Left lung (tissue), 4 donors: ENCODE measurements at regions not wholly inside any gene's neighbourhood (a gene's known extent, or its start where the extent isn't known, plus 50 kb on each side); places are given as distances from the start of the nearest gene placed in this dataset.
"Not testable (repeated sequence)": the region's sequence is repeated elsewhere in the genome, so short reads cannot be mapped to it uniquely, and the experiment has no call there.

Experiments
- ATAC-seq: fragments of 200-7000 bp; cut with Tn5 transposase; one replicate; pipeline ENCODE4 v1.9.1; 2020; ENCODE audit warnings: moderate library complexity
- DNase-seq, 4 donors: peaks; one replicate each; pipeline ENCODE4 v3.0.0-alpha.2; 2013 to 2020
- H3K27ac ChIP-seq, 2 donors: fragments of 200-600 bp; sonication (generic) in 1 of 2; one replicate each; pipeline versions ENCODE4 v1.5.0 to v1.8.0; 2020 to 2021
- H3K27me3 ChIP-seq, 2 donors: fragments of 200-600 bp; sonication (generic) in 1 of 2; one replicate each; pipeline versions ENCODE4 v1.5.0 to v1.8.0; 2020 to 2021
- H3K36me3 ChIP-seq, 2 donors: fragments of 200-600 bp; sonication (generic) in 1 of 2; one replicate each; pipeline versions ENCODE4 v1.5.0 to v1.8.0; 2020 to 2021
- H3K4me1 ChIP-seq, 2 donors: fragments of 200-600 bp; one replicate each; pipeline ENCODE4 v1.8.0; 2021
- H3K4me3 ChIP-seq, 2 donors: fragments of 200-600 bp; sonication (generic) in 1 of 2; one replicate each; pipeline versions ENCODE4 v1.5.0 to v1.8.0; 2020 to 2021; ENCODE audit warnings: mild to moderate bottlenecking in 1 of 2
- H3K9me3 ChIP-seq, 2 donors: fragments of 200-600 bp; sonication (generic) in 1 of 2; one replicate each; pipeline versions ENCODE4 v1.5.0 to v1.8.0; 2020 to 2021
- intact Hi-C, 2 donors: fragments of 100-400 bp; cut with DNase I; formaldehyde crosslinking; loops; one replicate each; pipeline versions ENCODE4 v1.11.2 to v1.14.2; 2022
- TF ChIP-seq, protein P1 (sequence below), 2 donors: fragments of 200-600 bp; sonication (generic) in 1 of 2; IDR thresholded peaks; one replicate each; pipeline versions ENCODE4 v1.5.0 to v1.8.0; 2021; ENCODE audit warnings: antibody characterized with exemption in 2 of 2
- donor health status: DM: no; HTN: yes; CAD: no.
- donor health status: DM: no; HTN: no; CAD: no.

DNA sequence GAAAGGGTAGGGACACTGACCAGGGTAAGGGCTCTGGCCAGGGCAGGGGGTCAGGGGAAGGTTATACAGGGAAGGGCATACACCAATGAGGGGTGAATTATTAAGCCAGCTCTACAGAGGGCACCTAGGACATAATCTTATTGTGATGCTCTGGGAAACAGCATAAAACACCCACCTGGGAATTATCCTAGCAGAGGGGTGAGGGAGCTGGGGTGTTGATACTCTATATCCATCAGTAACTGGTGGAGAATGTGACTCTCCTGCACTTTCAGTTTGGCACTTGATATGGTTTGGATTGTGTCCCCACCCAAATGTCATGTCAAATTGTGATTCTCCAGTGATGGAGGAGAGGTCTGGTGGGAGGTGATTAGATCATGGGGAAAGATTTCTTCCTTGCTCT lies 291.2 kb downstream of the ASMT start:
- Histone ChIP-seq H3K4me3 (no peak overlapping the region), H3K9me3 (peaks cover 0 to 10% of the 10 kb centered on the region in 2 donors), H3K4me1 (no peaks in the 10 kb centered on the region), H3K27ac (no peak overlapping the region), H3K27me3 (peaks cover 0 to 16% of the 10 kb centered on the region in 2 donors), H3K36me3 (no peaks in the 10 kb centered on the region)
- intact Hi-C loops: no loop called here
- ATAC-seq: no peak
- TF ChIP-seq, protein P1, sequence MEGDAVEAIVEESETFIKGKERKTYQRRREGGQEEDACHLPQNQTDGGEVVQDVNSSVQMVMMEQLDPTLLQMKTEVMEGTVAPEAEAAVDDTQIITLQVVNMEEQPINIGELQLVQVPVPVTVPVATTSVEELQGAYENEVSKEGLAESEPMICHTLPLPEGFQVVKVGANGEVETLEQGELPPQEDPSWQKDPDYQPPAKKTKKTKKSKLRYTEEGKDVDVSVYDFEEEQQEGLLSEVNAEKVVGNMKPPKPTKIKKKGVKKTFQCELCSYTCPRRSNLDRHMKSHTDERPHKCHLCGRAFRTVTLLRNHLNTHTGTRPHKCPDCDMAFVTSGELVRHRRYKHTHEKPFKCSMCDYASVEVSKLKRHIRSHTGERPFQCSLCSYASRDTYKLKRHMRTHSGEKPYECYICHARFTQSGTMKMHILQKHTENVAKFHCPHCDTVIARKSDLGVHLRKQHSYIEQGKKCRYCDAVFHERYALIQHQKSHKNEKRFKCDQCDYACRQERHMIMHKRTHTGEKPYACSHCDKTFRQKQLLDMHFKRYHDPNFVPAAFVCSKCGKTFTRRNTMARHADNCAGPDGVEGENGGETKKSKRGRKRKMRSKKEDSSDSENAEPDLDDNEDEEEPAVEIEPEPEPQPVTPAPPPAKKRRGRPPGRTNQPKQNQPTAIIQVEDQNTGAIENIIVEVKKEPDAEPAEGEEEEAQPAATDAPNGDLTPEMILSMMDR (IDR thresholded peaks at IDR 0.05): no peak
- DNase-seq: no peak

DNA sequence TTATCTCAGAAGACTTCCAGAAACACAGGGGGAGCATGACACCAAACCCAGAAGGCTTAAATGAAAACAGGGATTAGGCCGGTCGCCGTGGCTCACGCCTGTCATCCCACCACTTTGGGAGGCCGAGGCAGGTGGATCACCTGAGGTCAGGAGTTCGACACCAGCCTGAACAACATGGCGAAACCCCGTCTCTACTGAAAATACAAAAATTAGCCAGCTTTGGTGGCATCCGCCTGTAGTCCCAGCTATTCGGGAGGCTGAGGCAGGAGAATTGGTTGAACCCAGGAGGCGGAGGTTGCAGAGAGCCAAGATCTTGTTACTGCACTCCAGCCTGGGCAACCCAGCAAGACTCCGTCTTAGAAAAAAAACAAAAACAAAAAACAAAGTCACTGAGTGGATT lies 294.1 kb downstream of the ASMT start:
- H3K27me3 ChIP-seq, intact Hi-C loops, H3K36me3 ChIP-seq, H3K4me3 ChIP-seq, DNase-seq, ATAC-seq, H3K9me3 ChIP-seq, H3K4me1 ChIP-seq, H3K27ac ChIP-seq: not testable (repeated sequence)

DNA sequence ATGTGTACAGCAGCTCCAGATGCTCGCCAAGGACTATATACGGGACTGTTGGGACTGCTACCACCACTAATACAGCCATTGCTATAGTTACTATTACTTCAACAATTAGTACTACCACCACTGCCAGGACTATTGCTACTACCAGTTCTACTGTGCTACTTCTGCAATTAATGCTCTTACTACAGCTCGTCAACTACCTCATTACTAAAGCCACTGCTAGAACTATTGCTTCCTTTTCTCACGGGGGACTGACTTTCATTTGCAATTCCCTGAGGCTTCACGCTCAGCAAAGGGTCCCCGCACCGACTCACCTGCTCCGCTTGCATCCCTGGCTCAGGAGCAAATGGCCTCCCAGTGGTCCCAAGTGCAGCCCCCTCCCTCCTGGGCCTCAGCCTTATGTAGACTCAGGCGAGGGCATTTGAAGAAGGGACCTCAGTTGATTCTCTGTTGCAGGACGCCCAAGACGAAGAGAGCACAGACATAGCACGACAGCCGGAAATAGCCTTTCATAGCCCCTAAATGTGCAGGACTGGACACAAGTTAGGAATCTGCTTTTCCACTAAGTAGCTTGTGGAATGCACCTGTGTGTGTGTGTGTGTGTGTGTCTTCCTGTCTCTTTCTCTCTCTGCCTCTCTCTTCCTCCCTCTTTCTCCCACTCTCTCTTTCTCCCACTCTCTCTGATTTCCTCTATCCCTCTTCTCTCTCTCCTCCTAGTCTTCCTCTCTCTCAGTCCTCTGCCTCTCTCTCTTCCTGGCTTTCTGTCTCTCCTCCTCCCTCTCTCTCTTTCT lies 294.8 kb downstream of the ASMT start:
- intact Hi-C loops: no loop called here
- H3K4me1 ChIP-seq: no peaks in the 10 kb centered on the region
- no peak for ATAC-seq
- peaks cover 0 to 10% of the 10 kb centered on the region in 2 donors for H3K9me3 ChIP-seq
- no peak for DNase-seq
- no peaks in the 10 kb centered on the region for H3K27me3 ChIP-seq
- TF ChIP-seq, protein P1 (IDR thresholded peaks at IDR 0.05): no peak
- no peak overlapping the region for H3K4me3 ChIP-seq
- no peak overlapping the region for H3K27ac ChIP-seq
- H3K36me3 ChIP-seq: no peaks in the 10 kb centered on the region

DNA sequence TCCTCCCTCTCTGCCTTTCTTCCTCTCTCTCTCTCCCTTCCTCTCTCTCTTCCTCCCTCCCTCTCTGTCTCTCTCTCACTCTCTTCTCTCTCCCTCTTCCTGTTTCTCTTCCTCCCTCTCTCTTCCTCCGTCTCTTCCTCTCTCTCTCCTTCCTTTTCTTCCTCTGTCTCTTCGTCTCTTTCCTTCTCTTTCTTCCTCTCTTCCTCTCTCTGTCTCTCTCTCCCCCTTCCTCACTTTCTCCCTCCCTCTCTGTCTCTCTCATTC lies 295.3 kb downstream of the ASMT start:
- TF ChIP-seq, protein P1 (IDR thresholded peaks at IDR 0.05): no peak
- no peak overlapping the region for H3K4me3 ChIP-seq
- H3K4me1 ChIP-seq: no peaks in the 10 kb centered on the region
- H3K36me3 ChIP-seq: no peaks in the 10 kb centered on the region
- H3K9me3 ChIP-seq: peaks cover 0 to 10% of the 10 kb centered on the region in 2 donors
- ATAC-seq (no peak), DNase-seq (no peak)
- intact Hi-C loops: no loop called here
- H3K27ac ChIP-seq: no peak overlapping the region
- no peaks in the 10 kb centered on the region for H3K27me3 ChIP-seq

DNA sequence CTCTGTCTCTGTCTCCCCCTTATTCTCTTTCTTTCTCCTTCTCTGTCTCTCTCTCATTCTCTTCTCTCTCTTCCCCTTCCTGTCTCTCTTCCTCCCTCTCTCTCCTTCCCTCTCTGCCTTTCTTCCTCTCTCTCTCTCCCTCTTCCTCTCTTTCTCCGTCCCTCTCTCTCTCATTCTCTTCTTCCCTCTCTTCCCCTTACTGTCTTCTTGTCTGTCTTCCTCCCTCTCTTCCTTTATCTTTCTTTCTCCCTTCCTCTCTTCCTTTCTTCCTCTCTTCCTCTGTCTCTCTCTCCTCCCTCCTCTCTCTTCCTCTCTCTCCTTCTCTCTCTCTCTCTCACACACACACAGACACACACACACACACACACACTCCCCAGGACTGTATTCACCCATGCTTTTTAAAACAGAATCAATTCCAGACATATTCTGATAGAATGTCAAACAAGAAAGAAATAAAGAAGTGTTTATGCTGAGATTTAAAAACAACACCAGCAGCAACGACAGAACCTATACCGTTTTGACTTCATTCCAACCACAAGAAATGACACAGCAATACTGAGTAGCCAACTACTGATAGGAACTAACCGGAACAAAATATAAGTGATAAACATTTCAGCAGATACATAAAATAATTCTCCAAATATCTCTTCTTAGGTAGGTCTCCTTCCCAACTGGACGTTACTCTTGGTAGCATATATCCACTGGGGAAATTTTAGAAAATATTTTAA lies 296.7 kb downstream of the ASMT start:
- Histone ChIP-seq H3K27ac (no peak overlapping the region), H3K36me3 (no peaks in the 10 kb centered on the region), H3K27me3 (no peaks in the 10 kb centered on the region), H3K4me1 (no peaks in the 10 kb centered on the region), H3K9me3 (peaks cover 0 to 7% of the 10 kb centered on the region in 2 donors), H3K4me3 (no peak overlapping the region)
- TF ChIP-seq, protein P1 (IDR thresholded peaks at IDR 0.05): no peak
- ATAC-seq (no peak), DNase-seq (no peak)
- intact Hi-C loops: no loop called here
